ENCODE measurements at regions not wholly inside any gene's neighbourhood (a gene's known extent, or its start where the extent isn't known, plus 50 kb on each side); places are given as distances from the start of the nearest gene placed in this dataset.
"Not testable (repeated sequence)": the region's sequence is repeated elsewhere in the genome, so short reads cannot be mapped to it uniquely, and the experiment has no call there.

DNA sequence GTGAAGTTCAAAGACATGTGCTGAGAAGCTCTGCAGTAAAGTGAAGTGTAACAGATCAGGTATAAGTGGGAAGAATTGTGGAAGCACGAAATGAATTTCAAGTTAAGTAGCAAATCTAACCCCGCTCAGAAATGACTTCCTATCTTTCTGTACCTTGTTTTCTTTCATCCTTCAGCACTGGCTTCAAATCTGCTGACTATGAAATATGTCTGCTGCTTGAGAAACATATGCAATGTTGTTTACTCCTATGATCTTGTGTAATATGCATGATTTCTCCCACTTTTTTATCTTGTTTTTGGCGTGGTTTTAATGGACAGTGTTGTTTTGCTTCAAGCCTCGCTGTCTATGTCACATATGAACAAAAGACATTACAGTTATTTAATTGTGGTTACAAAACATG, 545.3 kb upstream of the NCAM2 start:
- WGBS, 5 donors, result 68 to 82% (median 74%) methylated on average over 4 of the region's 4 CpGs
- intact Hi-C loops (cut with DNase I; ENCODE audit: low total_unique reads), result no loop called here
- Histone ChIP-seq H3K36me3 (no peaks in the 10 kb centered on the region), H3K27me3 (replicated peaks in 1 of 7) (no peaks in the 10 kb centered on the region), H3K4me3 (no peak overlapping the region), H3K9me3 (no peaks in the 10 kb centered on the region), H3K4me1 (no peaks in the 10 kb centered on the region), H3K27ac (no peak overlapping the region)
- TF ChIP-seq POLR2A (IDR thresholded peaks at IDR 0.05), result no peak
- no peak for TF ChIP-seq POLR2AphosphoS5 (IDR thresholded peaks at IDR 0.05)
- TF ChIP-seq, protein P1, sequence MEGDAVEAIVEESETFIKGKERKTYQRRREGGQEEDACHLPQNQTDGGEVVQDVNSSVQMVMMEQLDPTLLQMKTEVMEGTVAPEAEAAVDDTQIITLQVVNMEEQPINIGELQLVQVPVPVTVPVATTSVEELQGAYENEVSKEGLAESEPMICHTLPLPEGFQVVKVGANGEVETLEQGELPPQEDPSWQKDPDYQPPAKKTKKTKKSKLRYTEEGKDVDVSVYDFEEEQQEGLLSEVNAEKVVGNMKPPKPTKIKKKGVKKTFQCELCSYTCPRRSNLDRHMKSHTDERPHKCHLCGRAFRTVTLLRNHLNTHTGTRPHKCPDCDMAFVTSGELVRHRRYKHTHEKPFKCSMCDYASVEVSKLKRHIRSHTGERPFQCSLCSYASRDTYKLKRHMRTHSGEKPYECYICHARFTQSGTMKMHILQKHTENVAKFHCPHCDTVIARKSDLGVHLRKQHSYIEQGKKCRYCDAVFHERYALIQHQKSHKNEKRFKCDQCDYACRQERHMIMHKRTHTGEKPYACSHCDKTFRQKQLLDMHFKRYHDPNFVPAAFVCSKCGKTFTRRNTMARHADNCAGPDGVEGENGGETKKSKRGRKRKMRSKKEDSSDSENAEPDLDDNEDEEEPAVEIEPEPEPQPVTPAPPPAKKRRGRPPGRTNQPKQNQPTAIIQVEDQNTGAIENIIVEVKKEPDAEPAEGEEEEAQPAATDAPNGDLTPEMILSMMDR (IDR thresholded peaks at IDR 0.05 in 8 of 11, conservative IDR thresholded peaks at IDR 0.05 in 3 of 11), result no peak
- DNase-seq, result no peak

DNA sequence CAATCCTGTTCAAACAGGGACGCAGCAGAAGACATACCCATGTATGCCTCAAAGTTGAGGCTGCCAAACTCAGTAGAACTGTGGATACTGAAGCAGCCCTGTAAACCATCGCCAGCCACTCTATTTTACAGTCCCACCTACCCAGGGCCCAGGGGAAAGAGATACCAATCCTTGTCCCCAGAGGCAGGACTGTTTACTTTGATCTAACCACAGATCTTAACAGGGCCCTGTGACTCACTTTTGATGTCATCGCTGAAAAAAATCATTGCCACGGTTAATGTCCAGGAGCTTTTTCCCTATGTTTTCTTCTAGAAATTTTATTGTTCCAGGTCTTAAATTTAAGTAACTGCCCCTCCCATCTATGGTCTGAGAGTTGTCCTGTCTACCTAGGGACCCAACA, 538.4 kb upstream of the NCAM2 start:
- no peak overlapping the region for H3K27ac ChIP-seq
- no peak for DNase-seq
- intact Hi-C loops (cut with DNase I; ENCODE audit: low total_unique reads), result no loop called here
- 88 to 95% (median 90%) methylated on average over 4 of the region's 4 CpGs for WGBS, 5 donors
- H3K36me3 ChIP-seq, result no peaks in the 10 kb centered on the region
- no peaks in the 10 kb centered on the region for H3K27me3 ChIP-seq (replicated peaks in 1 of 7)
- H3K9me3 ChIP-seq, result peaks cover 0 to 12% (median 0%) of the 10 kb centered on the region in 8 donors
- H3K4me3 ChIP-seq, result no peak overlapping the region
- TF ChIP-seq POLR2A (IDR thresholded peaks at IDR 0.05), result no peak
- TF ChIP-seq, protein P1 (IDR thresholded peaks at IDR 0.05 in 8 of 11, conservative IDR thresholded peaks at IDR 0.05 in 3 of 11), result no peak
- TF ChIP-seq POLR2AphosphoS5 (IDR thresholded peaks at IDR 0.05), result no peak
- H3K4me1 ChIP-seq, result no peaks in the 10 kb centered on the region

DNA sequence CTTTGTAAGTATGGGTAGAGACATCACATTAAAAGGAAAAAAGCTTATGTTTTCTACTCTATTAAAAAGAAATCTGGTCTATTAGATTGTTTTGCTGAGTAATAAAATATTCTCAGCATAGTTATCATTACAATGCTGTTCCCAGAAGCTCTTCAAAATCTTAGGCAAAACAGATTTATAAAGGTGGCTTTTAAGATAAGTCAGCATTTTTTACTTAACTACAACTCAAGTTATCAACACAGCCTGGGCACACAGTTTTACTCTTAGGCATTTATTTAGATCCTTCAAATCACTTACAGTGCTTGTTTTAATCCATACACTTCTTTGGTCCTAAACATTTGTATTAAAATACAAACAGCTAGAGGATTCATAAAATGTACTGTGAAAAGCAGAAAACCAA, 534.8 kb upstream of the NCAM2 start:
- no peak overlapping the region for H3K4me3 ChIP-seq
- H3K9me3 ChIP-seq, result peaks cover 0 to 12% (median 0%) of the 10 kb centered on the region in 8 donors
- H3K4me1 ChIP-seq, result no peaks in the 10 kb centered on the region
- no peaks in the 10 kb centered on the region for H3K36me3 ChIP-seq
- no peak for TF ChIP-seq POLR2A (IDR thresholded peaks at IDR 0.05)
- TF ChIP-seq POLR2AphosphoS5 (IDR thresholded peaks at IDR 0.05), result no peak
- TF ChIP-seq, protein P1 (IDR thresholded peaks at IDR 0.05 in 8 of 11, conservative IDR thresholded peaks at IDR 0.05 in 3 of 11), result no peak
- no peaks in the 10 kb centered on the region for H3K27me3 ChIP-seq (replicated peaks in 1 of 7)
- DNase-seq, result no peak
- intact Hi-C loops (cut with DNase I; ENCODE audit: low total_unique reads), result no loop called here
- no peak overlapping the region for H3K27ac ChIP-seq

DNA sequence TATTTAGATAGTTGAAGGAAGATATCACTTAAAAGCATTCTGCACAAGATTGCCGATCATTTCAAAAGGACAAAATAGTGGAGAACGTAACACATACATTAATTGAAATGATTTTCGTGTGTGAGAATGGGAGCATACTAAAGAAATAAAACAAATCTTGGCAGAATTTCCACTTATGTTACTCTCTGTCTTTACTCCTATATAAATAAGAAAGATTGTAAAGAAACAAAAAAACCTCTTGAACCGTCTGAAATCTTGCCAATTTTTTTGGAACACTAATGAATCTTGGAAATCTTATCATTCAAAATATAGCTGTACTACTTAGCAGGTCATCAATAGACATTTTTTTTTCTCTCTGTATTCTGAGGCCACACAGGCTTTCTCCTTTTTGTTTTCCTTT, 528.8 kb upstream of the NCAM2 start:
- intact Hi-C loops (cut with DNase I; ENCODE audit: low total_unique reads), result no loop called here
- TF ChIP-seq POLR2A (IDR thresholded peaks at IDR 0.05), result no peak
- WGBS, 5 donors, result 72 to 82% (median 74%) methylated on average over 4 of the region's 4 CpGs
- no peaks in the 10 kb centered on the region for H3K36me3 ChIP-seq
- no peak overlapping the region for H3K27ac ChIP-seq
- no peak for DNase-seq
- H3K4me1 ChIP-seq, result no peaks in the 10 kb centered on the region
- H3K4me3 ChIP-seq, result no peak overlapping the region
- no peaks in the 10 kb centered on the region for H3K9me3 ChIP-seq
- H3K27me3 ChIP-seq (replicated peaks in 1 of 7), result no peaks in the 10 kb centered on the region

DNA sequence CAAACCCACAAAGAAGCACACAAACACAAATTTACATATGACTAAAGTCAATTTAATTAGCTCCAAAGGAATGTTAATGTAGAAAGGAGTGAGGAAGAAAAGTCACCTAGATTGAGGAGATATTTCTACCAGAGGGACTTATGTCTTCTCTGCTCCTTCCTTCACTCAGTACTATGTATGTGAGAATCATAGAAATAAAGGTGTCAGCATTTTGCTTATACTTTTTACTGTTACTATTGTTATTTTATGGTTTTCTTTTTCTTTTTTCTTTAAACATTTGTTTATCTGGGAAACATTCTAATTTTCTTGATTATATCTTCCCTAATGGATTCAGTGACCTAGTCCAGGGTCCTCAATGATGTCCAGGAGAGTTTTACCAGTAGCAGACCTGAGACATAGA, 511.9 kb upstream of the NCAM2 start:
- intact Hi-C loops (cut with DNase I; ENCODE audit: low total_unique reads), result no loop called here
- no peaks in the 10 kb centered on the region for H3K27me3 ChIP-seq (replicated peaks in 1 of 7)
- TF ChIP-seq, protein P1 (IDR thresholded peaks at IDR 0.05 in 8 of 11, conservative IDR thresholded peaks at IDR 0.05 in 3 of 11), result no peak
- TF ChIP-seq POLR2AphosphoS5 (IDR thresholded peaks at IDR 0.05) (no peak), POLR2A (IDR thresholded peaks at IDR 0.05) (no peak)
- DNase-seq, result no peak
- H3K4me1 ChIP-seq, result no peaks in the 10 kb centered on the region
- no peak overlapping the region for H3K4me3 ChIP-seq
- H3K27ac ChIP-seq, result no peak overlapping the region
- H3K9me3 ChIP-seq, result peaks cover 0 to 9% (median 5%) of the 10 kb centered on the region in 8 donors
- H3K36me3 ChIP-seq, result no peaks in the 10 kb centered on the region

DNA sequence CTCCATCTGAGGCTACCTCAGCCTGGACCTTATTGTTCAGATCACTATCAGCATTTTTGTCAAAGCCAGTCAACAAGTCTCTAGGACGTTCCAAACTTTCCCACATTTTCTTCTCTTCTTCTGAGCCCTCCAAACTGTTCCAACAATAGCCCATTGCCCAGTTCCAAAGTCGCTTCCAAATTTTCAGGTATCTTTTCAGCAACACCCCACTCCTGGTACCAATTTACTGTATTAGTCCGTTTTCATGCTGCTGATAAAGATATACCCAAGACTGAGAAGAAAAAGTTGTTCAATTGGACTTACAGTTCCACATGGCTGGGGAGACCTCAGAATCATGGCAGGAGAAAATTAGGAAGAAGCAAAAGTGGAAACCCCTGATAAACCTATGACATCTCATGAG, 495.3 kb upstream of the NCAM2 start:
- H3K27me3 ChIP-seq (replicated peaks in 1 of 7); DNase-seq; H3K36me3 ChIP-seq; H3K4me1 ChIP-seq; intact Hi-C loops (cut with DNase I; ENCODE audit: low total_unique reads); H3K27ac ChIP-seq; H3K4me3 ChIP-seq: not testable (repeated sequence)
- H3K9me3 ChIP-seq, result peaks cover 0 to 66% (median 44%) of the 10 kb centered on the region in 8 donors
- WGBS, 5 donors, result 58 to 69% (median 65%) methylated on average over 3 of the region's 3 CpGs
